Upper lobe of left lung (tissue), 6 donors: ENCODE measurements at regions not wholly inside any gene's neighbourhood (a gene's known extent, or its start where the extent isn't known, plus 50 kb on each side); places are given as distances from the start of the nearest gene placed in this dataset.

Experiments
- ATAC-seq, 2 donors: fragments of 200-7000 bp; cut with Tn5 transposase; one replicate each; pipeline ENCODE4 v1.9.1; 2022; ENCODE audit warnings: mild to moderate bottlenecking in 2 of 2, moderate library complexity in 2 of 2; ENCODE audit not compliant: low FRiP score in 2 of 2
- DNase-seq, 2 donors: peaks; one replicate each; pipeline ENCODE4 v3.0.0-alpha.2; 2019 to 2020
- H3K27ac ChIP-seq, 4 donors: fragments of 200-600 bp; sonication (generic); one replicate each; pipeline ENCODE4 v1.5.1; 2016 to 2019
- H3K27me3 ChIP-seq, 4 donors: fragments of 200-600 bp; sonication (generic); one replicate each; pipeline ENCODE4 v1.5.1; 2017 to 2019
- H3K36me3 ChIP-seq, 4 donors: fragments of 200-600 bp; sonication (generic); one replicate each; pipeline ENCODE4 v1.5.1; 2016 to 2019
- H3K4me1 ChIP-seq, 4 donors: fragments of 200-600 bp; sonication (generic); one replicate each; pipeline ENCODE4 v1.5.1; 2018 to 2019
- H3K4me3 ChIP-seq, 4 donors: fragments of 200-600 bp; sonication (generic); one replicate each; pipeline ENCODE4 v1.5.1; 2017 to 2019; ENCODE audit warnings: mild to moderate bottlenecking in 2 of 4, moderate library complexity in 1 of 4
- H3K9me3 ChIP-seq, 4 donors: fragments of 200-600 bp; sonication (generic); one replicate each; pipeline ENCODE4 v1.5.1; 2018 to 2019
- CTCF ChIP-seq, 6 experiments: fragments of 450-650 bp in 4 of 6; fragments of 200-600 bp in 2 of 6; sonication (generic) in 2 of 6; IDR thresholded peaks; one replicate each; pipeline ENCODE4 v1.5.1; 2016 to 2019; ENCODE audit warnings: antibody characterized with exemption in 6 of 6
- EP300 ChIP-seq, 4 donors: sonication (generic); formaldehyde crosslinking; IDR thresholded peaks; one replicate each; pipeline ENCODE4 v1.5.1; 2017; ENCODE audit warnings: antibody characterized with exemption in 4 of 4, control low read depth in 2 of 4
- POLR2A ChIP-seq, 4 donors: fragments of 450-650 bp; IDR thresholded peaks; one replicate each; pipeline ENCODE4 v1.5.1; 2016 to 2017; ENCODE audit warnings: antibody characterized with exemption in 4 of 4, mild to moderate bottlenecking in 2 of 4
- POLR2AphosphoS5 ChIP-seq, 2 donors: sonication (generic); formaldehyde crosslinking; IDR thresholded peaks; one replicate each; pipeline ENCODE4 v1.5.1; 2017; ENCODE audit warnings: antibody characterized with exemption in 2 of 2
- WGBS, 2 donors: methylation state at CpG; one replicate each; pipeline ENCODE4 v1.1.5; 2017 to 2018; 5-methylcytosine and 5-hydroxymethylcytosine counted together
- donor health status: DM: no; HTN: no; CAD: no; lungs with moderate emphysema.
- donor health status: DM: no; HTN: yes; CAD: no; lungs with severe emphysema.

GRCh38 chr5:159668556-159668955 is 247.7 kb upstream of the ADRA1B start:
- 36 to 67% methylated on average over 3 of the region's 3 CpGs for WGBS, 2 donors
- TF ChIP-seq CTCF (IDR thresholded peaks at IDR 0.05) (no peak), EP300 (IDR thresholded peaks at IDR 0.05) (no peak)

GRCh38 chr5:159669559-159669958 is 246.7 kb upstream of the ADRA1B start:
- Histone ChIP-seq H3K4me1 (no peaks in the 10 kb centered on the region), H3K4me3 (no peak overlapping the region), H3K27me3 (no peaks in the 10 kb centered on the region), H3K36me3 (no peaks in the 10 kb centered on the region), H3K9me3 (peaks cover 0 to 4% (median 0%) of the 10 kb centered on the region in 4 donors), H3K27ac (no peak overlapping the region)
- no peak for DNase-seq
- TF ChIP-seq EP300 (IDR thresholded peaks at IDR 0.05) (no peak), CTCF (IDR thresholded peaks at IDR 0.05) (no peak)
- WGBS, 2 donors = 76 to 80% methylated on average over 4 of the region's 4 CpGs
- ATAC-seq = no peak

More at GRCh38 chr5:159668556-159668955, 247.7 kb upstream of the ADRA1B start:
- Histone ChIP-seq H3K9me3 (peaks cover 0 to 4% (median 0%) of the 10 kb centered on the region in 4 donors), H3K4me3 (no peak overlapping the region), H3K36me3 (no peaks in the 10 kb centered on the region), H3K27me3 (no peaks in the 10 kb centered on the region), H3K4me1 (no peaks in the 10 kb centered on the region), H3K27ac (no peak overlapping the region)
- ATAC-seq (no peak), DNase-seq (no peak)

- H3K9me3 ChIP-seq = peaks cover 0 to 4% (median 0%) of the 10 kb centered on the region in 4 donors
- no peak overlapping the region for H3K4me3 ChIP-seq
- TF ChIP-seq POLR2AphosphoS5 (IDR thresholded peaks at IDR 0.05) (no peak), CTCF (IDR thresholded peaks at IDR 0.05) (no peak), POLR2A (IDR thresholded peaks at IDR 0.05) (no peak), EP300 (IDR thresholded peaks at IDR 0.05) (no peak)
- H3K36me3 ChIP-seq = no peaks in the 10 kb centered on the region
- no peak for ATAC-seq
- no peaks in the 10 kb centered on the region for H3K4me1 ChIP-seq
- no peak overlapping the region for H3K27ac ChIP-seq
- no peaks in the 10 kb centered on the region for H3K27me3 ChIP-seq
- no peak for DNase-seq
Observed at GRCh38 chr5:159671886-159672285, 244.4 kb upstream of the ADRA1B start.

- 57 to 88% methylated on average over 2 of the region's 2 CpGs for WGBS, 2 donors
- Histone ChIP-seq H3K27me3 (no peaks in the 10 kb centered on the region), H3K27ac (no peak overlapping the region), H3K4me1 (no peaks in the 10 kb centered on the region), H3K9me3 (peaks cover 0 to 4% (median 0%) of the 10 kb centered on the region in 4 donors), H3K36me3 (no peaks in the 10 kb centered on the region), H3K4me3 (no peak overlapping the region)
- ATAC-seq (no peak), DNase-seq (no peak)
- TF ChIP-seq POLR2A (IDR thresholded peaks at IDR 0.05) = no peak
- no peak for TF ChIP-seq CTCF (IDR thresholded peaks at IDR 0.05)
- no peak for TF ChIP-seq POLR2AphosphoS5 (IDR thresholded peaks at IDR 0.05)
- TF ChIP-seq EP300 (IDR thresholded peaks at IDR 0.05) = no peak
Observed at GRCh38 chr5:159673538-159673937, 242.7 kb upstream of the ADRA1B start.

GRCh38 chr5:159678657-159679392 is 237.5 kb upstream of the ADRA1B start:
- H3K27me3 ChIP-seq = no peaks in the 10 kb centered on the region
- no peak for TF ChIP-seq EP300 (IDR thresholded peaks at IDR 0.05)
- TF ChIP-seq POLR2AphosphoS5 (IDR thresholded peaks at IDR 0.05) = no peak
- TF ChIP-seq POLR2A (IDR thresholded peaks at IDR 0.05) = no peak
- TF ChIP-seq CTCF (IDR thresholded peaks at IDR 0.05) = no peak
- H3K4me1 ChIP-seq = no peaks in the 10 kb centered on the region
- H3K4me3 ChIP-seq = no peak overlapping the region
- H3K27ac ChIP-seq = no peak overlapping the region
- no peak for DNase-seq
- WGBS, 2 donors = 0 to 25% methylated on average over 1 of the region's 1 CpG
- ATAC-seq = no peak
- peaks cover 0 to 17% (median 1%) of the 10 kb centered on the region in 4 donors for H3K9me3 ChIP-seq
- no peaks in the 10 kb centered on the region for H3K36me3 ChIP-seq
